DMS53 treated with DMSO at 0.1 percent for 48 hours (cell line): ENCODE measurements at regions not wholly inside any gene's neighbourhood (a gene's known extent, or its start where the extent isn't known, plus 50 kb on each side); places are given as distances from the start of the nearest gene placed in this dataset.

ENCODE experiments used
- DNase-seq: peaks from one replicate; lab custom pipeline; 2025; ENCODE audit not compliant: unreplicated experiment; lab: John Stamatoyannopoulos, UW

GRCh38 chr11:92524542-92524941 lies 299.9 kb downstream of the FAT3 start:
- DNase-seq, result no peak

GRCh38 chr11:92527467-92527866 lies 302.8 kb downstream of the FAT3 start:
- no peak for DNase-seq

- DNase-seq, result no peak
These were observed 303.4 kb downstream of the FAT3 start for GRCh38 chr11:92528001-92528400.

GRCh38 chr11:92531065-92531739 lies 306.6 kb downstream of the FAT3 start:
- no peak for DNase-seq

- DNase-seq, result no peak
These were observed 309.2 kb downstream of the FAT3 start for GRCh38 chr11:92533657-92534335.

- no peak for DNase-seq
These were observed 312.3 kb downstream of the FAT3 start for GRCh38 chr11:92536883-92537282.

- DNase-seq, result peak; percentile 3
These were observed 315.5 kb downstream of the FAT3 start for GRCh38 chr11:92540096-92540495.

GRCh38 chr11:92545906-92546471 lies 321.4 kb downstream of the FAT3 start:
- DNase-seq, result no peak

- no peak for DNase-seq
These were observed 322.0 kb downstream of the FAT3 start for GRCh38 chr11:92546603-92547002.

- DNase-seq, result no peak
These were observed 325.8 kb downstream of the FAT3 start for GRCh38 chr11:92550411-92550810.

GRCh38 chr11:92550871-92551270 lies 326.3 kb downstream of the FAT3 start:
- no peak for DNase-seq

- no peak for DNase-seq
These were observed 328.3 kb downstream of the FAT3 start for GRCh38 chr11:92552942-92553341.

GRCh38 chr11:92554688-92555087 lies 330.1 kb downstream of the FAT3 start:
- no peak for DNase-seq

GRCh38 chr11:92556431-92556830 lies 331.8 kb downstream of the FAT3 start:
- DNase-seq, result no peak

- DNase-seq, result no peak
These were observed 333.3 kb downstream of the FAT3 start for GRCh38 chr11:92557879-92558278.

GRCh38 chr11:92558323-92558722 lies 333.7 kb downstream of the FAT3 start:
- DNase-seq, result no peak

- DNase-seq, result no peak
These were observed 345.1 kb downstream of the FAT3 start for GRCh38 chr11:92569726-92570125.

GRCh38 chr11:92572559-92572958 lies 347.9 kb downstream of the FAT3 start:
- no peak for DNase-seq

GRCh38 chr11:92576315-92576714 lies 351.7 kb downstream of the FAT3 start:
- no peak for DNase-seq

GRCh38 chr11:92580908-92581307 lies 356.3 kb downstream of the FAT3 start:
- no peak for DNase-seq

GRCh38 chr11:92588393-92588792 lies 363.8 kb downstream of the FAT3 start:
- DNase-seq, result no peak

- no peak for DNase-seq
These were observed 364.9 kb downstream of the FAT3 start for GRCh38 chr11:92589512-92589911.
